GM23338 (cell line): ENCODE measurements at regions not wholly inside any gene's neighbourhood (a gene's known extent, or its start where the extent isn't known, plus 50 kb on each side); places are given as distances from the start of the nearest gene placed in this dataset.

Source experiments
- CREB1 ChIP-seq: fragments of 250-450 bp; sonication (Bioruptor Pico); IDR thresholded peaks from 2 replicates; pipeline ENCODE4 v1.5.0; 2020; ENCODE audit warnings: low read depth, mild to moderate bottlenecking, moderate library complexity
- EZH2phosphoT487 ChIP-seq: fragments of 200-600 bp; sonication (generic); IDR thresholded peaks from one replicate; pipeline ENCODE4 v1.8.1; 2018; ENCODE audit warnings: antibody characterized with exemption; ENCODE audit not compliant: unreplicated experiment
- JUNB ChIP-seq: IDR thresholded peaks from one replicate; pipeline ENCODE4 v1.6.1; 2016; ENCODE audit warnings: antibody characterized with exemption; ENCODE audit not compliant: unreplicated experiment
- POLR2AphosphoS5 ChIP-seq: IDR thresholded peaks from 2 replicates; pipeline ENCODE4 v1.6.1; 2016; ENCODE audit warnings: antibody characterized with exemption, low read depth
- ZNF114 ChIP-seq: fragments of 250-450 bp; sonication (Bioruptor Pico); IDR thresholded peaks from 2 replicates; pipeline ENCODE4 v1.5.0; 2020; ENCODE audit warnings: mild to moderate bottlenecking, moderate library complexity
- ZNF331 ChIP-seq: fragments of 250-450 bp; sonication (Bioruptor Pico); IDR thresholded peaks from 2 replicates; pipeline ENCODE4 v1.5.0; 2020; ENCODE audit warnings: low read depth, mild to moderate bottlenecking, moderate library complexity
- TF ChIP-seq, protein P1 (sequence below): fragments of 250-450 bp; sonication (Bioruptor Pico); IDR thresholded peaks from 2 replicates; pipeline ENCODE4 v1.5.0; 2020; ENCODE audit warnings: mild to moderate bottlenecking, moderate library complexity
- TF ChIP-seq, protein P2 (sequence below): IDR thresholded peaks from one replicate; pipeline ENCODE4 v1.6.1; 2018; ENCODE audit warnings: antibody characterized with exemption; ENCODE audit not compliant: unreplicated experiment

DNA sequence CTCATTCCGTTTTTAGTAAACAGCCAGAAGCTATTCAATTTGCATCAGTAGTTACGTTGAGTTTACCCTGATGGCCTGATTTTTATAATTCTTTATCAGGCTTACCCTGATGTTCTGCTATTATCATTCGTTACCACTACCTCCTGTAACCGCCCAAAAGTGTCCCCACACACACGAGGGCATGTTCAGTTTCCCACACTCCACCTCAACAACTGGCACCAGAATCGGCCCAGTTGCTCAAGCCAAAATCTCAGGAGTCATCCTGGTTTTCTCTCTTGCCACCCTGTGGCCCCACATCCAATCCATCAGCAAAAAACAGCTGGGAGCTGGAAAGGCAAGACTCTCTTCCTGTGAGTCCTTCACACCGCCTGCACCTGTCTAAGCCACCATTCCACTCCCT lies 102.9 kb upstream of the RAB6C start (continued):
- TF ChIP-seq, protein P1, sequence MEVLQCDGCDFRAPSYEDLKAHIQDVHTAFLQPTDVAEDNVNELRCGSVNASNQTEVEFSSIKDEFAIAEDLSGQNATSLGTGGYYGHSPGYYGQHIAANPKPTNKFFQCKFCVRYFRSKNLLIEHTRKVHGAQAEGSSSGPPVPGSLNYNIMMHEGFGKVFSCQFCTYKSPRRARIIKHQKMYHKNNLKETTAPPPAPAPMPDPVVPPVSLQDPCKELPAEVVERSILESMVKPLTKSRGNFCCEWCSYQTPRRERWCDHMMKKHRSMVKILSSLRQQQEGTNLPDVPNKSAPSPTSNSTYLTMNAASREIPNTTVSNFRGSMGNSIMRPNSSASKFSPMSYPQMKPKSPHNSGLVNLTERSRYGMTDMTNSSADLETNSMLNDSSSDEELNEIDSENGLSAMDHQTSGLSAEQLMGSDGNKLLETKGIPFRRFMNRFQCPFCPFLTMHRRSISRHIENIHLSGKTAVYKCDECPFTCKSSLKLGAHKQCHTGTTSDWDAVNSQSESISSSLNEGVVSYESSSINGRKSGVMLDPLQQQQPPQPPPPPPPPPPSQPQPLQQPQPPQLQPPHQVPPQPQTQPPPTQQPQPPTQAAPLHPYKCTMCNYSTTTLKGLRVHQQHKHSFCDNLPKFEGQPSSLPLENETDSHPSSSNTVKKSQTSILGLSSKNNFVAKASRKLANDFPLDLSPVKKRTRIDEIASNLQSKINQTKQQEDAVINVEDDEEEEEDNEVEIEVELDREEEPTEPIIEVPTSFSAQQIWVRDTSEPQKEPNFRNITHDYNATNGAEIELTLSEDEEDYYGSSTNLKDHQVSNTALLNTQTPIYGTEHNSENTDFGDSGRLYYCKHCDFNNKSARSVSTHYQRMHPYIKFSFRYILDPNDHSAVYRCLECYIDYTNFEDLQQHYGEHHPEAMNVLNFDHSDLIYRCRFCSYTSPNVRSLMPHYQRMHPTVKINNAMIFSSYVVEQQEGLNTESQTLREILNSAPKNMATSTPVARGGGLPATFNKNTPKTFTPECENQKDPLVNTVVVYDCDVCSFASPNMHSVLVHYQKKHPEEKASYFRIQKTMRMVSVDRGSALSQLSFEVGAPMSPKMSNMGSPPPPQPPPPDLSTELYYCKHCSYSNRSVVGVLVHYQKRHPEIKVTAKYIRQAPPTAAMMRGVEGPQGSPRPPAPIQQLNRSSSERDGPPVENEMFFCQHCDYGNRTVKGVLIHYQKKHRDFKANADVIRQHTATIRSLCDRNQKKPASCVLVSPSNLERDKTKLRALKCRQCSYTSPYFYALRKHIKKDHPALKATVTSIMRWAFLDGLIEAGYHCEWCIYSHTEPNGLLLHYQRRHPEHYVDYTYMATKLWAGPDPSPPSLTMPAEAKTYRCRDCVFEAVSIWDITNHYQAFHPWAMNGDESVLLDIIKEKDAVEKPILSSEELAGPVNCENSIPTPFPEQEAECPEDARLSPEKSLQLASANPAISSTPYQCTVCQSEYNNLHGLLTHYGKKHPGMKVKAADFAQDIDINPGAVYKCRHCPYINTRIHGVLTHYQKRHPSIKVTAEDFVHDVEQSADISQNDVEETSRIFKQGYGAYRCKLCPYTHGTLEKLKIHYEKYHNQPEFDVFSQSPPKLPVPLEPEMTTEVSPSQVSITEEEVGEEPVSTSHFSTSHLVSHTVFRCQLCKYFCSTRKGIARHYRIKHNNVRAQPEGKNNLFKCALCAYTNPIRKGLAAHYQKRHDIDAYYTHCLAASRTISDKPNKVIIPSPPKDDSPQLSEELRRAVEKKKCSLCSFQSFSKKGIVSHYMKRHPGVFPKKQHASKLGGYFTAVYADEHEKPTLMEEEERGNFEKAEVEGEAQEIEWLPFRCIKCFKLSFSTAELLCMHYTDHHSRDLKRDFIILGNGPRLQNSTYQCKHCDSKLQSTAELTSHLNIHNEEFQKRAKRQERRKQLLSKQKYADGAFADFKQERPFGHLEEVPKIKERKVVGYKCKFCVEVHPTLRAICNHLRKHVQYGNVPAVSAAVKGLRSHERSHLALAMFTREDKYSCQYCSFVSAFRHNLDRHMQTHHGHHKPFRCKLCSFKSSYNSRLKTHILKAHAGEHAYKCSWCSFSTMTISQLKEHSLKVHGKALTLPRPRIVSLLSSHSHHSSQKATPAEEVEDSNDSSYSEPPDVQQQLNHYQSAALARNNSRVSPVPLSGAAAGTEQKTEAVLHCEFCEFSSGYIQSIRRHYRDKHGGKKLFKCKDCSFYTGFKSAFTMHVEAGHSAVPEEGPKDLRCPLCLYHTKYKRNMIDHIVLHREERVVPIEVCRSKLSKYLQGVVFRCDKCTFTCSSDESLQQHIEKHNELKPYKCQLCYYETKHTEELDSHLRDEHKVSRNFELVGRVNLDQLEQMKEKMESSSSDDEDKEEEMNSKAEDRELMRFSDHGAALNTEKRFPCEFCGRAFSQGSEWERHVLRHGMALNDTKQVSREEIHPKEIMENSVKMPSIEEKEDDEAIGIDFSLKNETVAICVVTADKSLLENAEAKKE (CRISPR knock-in tag), result no peak
- TF ChIP-seq POLR2AphosphoS5 (no peak), JUNB (no peak), CREB1 (CRISPR knock-in tag) (no peak), ZNF331 (CRISPR knock-in tag) (no peak), ZNF114 (no peak), EZH2phosphoT487 (no peak)
- TF ChIP-seq, protein P2, sequence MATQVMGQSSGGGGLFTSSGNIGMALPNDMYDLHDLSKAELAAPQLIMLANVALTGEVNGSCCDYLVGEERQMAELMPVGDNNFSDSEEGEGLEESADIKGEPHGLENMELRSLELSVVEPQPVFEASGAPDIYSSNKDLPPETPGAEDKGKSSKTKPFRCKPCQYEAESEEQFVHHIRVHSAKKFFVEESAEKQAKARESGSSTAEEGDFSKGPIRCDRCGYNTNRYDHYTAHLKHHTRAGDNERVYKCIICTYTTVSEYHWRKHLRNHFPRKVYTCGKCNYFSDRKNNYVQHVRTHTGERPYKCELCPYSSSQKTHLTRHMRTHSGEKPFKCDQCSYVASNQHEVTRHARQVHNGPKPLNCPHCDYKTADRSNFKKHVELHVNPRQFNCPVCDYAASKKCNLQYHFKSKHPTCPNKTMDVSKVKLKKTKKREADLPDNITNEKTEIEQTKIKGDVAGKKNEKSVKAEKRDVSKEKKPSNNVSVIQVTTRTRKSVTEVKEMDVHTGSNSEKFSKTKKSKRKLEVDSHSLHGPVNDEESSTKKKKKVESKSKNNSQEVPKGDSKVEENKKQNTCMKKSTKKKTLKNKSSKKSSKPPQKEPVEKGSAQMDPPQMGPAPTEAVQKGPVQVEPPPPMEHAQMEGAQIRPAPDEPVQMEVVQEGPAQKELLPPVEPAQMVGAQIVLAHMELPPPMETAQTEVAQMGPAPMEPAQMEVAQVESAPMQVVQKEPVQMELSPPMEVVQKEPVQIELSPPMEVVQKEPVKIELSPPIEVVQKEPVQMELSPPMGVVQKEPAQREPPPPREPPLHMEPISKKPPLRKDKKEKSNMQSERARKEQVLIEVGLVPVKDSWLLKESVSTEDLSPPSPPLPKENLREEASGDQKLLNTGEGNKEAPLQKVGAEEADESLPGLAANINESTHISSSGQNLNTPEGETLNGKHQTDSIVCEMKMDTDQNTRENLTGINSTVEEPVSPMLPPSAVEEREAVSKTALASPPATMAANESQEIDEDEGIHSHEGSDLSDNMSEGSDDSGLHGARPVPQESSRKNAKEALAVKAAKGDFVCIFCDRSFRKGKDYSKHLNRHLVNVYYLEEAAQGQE, result no peak
